CD14-positive monocyte (primary cell): ENCODE measurements at regions not wholly inside any gene's neighbourhood (a gene's known extent, or its start where the extent isn't known, plus 50 kb on each side); places are given as distances from the start of the nearest gene placed in this dataset.

Experiments used
- DNase-seq, 3 donors: peaks; one replicate each; pipeline ENCODE4 v3.0.0-alpha.2; 2011 to 2022
- H2AFZ ChIP-seq: 2 replicates; pipeline ENCODE4 v1.6.0; 2012; ENCODE audit warnings: mild to moderate bottlenecking, low read depth, low read length, inconsistent platforms; ENCODE audit not compliant: insufficient read depth, poor library complexity, severe bottlenecking
- H3K27ac ChIP-seq, 2 donors: 1 replicate in 1 of 2; 2 replicates in 1 of 2; pipeline ENCODE4 v1.5.1; 2012 to 2013; ENCODE audit warnings: low read length in 2 of 2, control low read depth in 1 of 2, inconsistent platforms in 1 of 2, low read depth in 1 of 2, mild to moderate bottlenecking in 1 of 2
- H3K27me3 ChIP-seq, 2 donors: one replicate each; pipeline versions ENCODE4 v1.6.0 to v1.6.1; 2011 to 2013; ENCODE audit warnings: low read length in 2 of 2; ENCODE audit not compliant: control insufficient read depth in 2 of 2, insufficient read depth in 2 of 2
- H3K36me3 ChIP-seq, 2 donors: replicated peaks in 1 of 2; 1 replicate in 1 of 2; 2 replicates in 1 of 2; pipeline versions ENCODE4 v1.5.1 to v1.6.1; 2012 to 2013; ENCODE audit warnings: low read length in 2 of 2, control low read depth in 1 of 2, inconsistent platforms in 1 of 2, mild to moderate bottlenecking in 1 of 2; ENCODE audit not compliant: insufficient read depth in 2 of 2, control insufficient read depth in 1 of 2
- H3K4me1 ChIP-seq, 2 donors: 1 replicate in 1 of 2; 2 replicates in 1 of 2; pipeline versions ENCODE4 v1.5.1 to v1.6.1; 2012 to 2013; ENCODE audit warnings: low read length in 2 of 2, control low read depth in 1 of 2, inconsistent platforms in 1 of 2, mild to moderate bottlenecking in 1 of 2, moderate library complexity in 1 of 2; ENCODE audit not compliant: insufficient read depth in 2 of 2, control insufficient read depth in 1 of 2
- H3K4me2 ChIP-seq: replicated peaks from 2 replicates; pipeline ENCODE3; 2012; ENCODE audit warnings: low read length, moderate library complexity, mild to moderate bottlenecking; ENCODE audit not compliant: poor library complexity, severe bottlenecking; ENCODE audit errors: extremely low read depth
- H3K4me3 ChIP-seq, 3 experiments: fragments of 200-600 bp in 1 of 3; sonication (generic) in 1 of 3; replicated peaks in 1 of 3; 1 replicate in 2 of 3; 2 replicates in 1 of 3; pipeline ENCODE4 v1.5.1; 2011 to 2013; ENCODE audit warnings: low read length in 3 of 3, mild to moderate bottlenecking in 3 of 3, control low read depth in 2 of 3, low read depth in 2 of 3, inconsistent platforms in 1 of 3, moderate library complexity in 1 of 3
- H3K79me2 ChIP-seq: 2 replicates; pipeline ENCODE4 v1.6.0; 2012; ENCODE audit warnings: mild to moderate bottlenecking, control low read depth, inconsistent platforms, low read length, moderate library complexity; ENCODE audit not compliant: insufficient read depth
- H3K9ac ChIP-seq: 2 replicates; pipeline ENCODE4 v1.6.0; 2017; ENCODE audit warnings: low read length, mild to moderate bottlenecking; ENCODE audit not compliant: insufficient read depth, poor library complexity, severe bottlenecking
- H3K9me3 ChIP-seq, 2 donors: replicated peaks in 1 of 2; 1 replicate in 1 of 2; 2 replicates in 1 of 2; pipeline versions ENCODE4 v1.5.1 to v1.6.1; 2012 to 2013; ENCODE audit warnings: low read length in 2 of 2, control low read depth in 1 of 2; ENCODE audit not compliant: control insufficient read depth in 1 of 2, insufficient read depth in 1 of 2
- H4K20me1 ChIP-seq: 2 replicates; pipeline ENCODE4 v1.6.0; 2012; ENCODE audit warnings: mild to moderate bottlenecking, low read length, control low read depth, moderate library complexity; ENCODE audit not compliant: insufficient read depth
- H3K27ac Mint-ChIP-seq, 7 donors: one replicate each; pipeline ENCODE4 v1.8.0; 2020; ENCODE audit warnings: mild to moderate bottlenecking in 7 of 7, mixed read lengths in 7 of 7, moderate library complexity in 6 of 7, inconsistent platforms in 2 of 7
- H3K27me3 Mint-ChIP-seq, 3 donors: one replicate each; pipeline ENCODE4 v1.8.0; 2021 to 2022; ENCODE audit warnings: low read depth in 3 of 3, mild to moderate bottlenecking in 3 of 3, mixed read lengths in 3 of 3, moderate library complexity in 3 of 3, inconsistent platforms in 1 of 3
- H3K36me3 Mint-ChIP-seq, 2 donors: one replicate each; pipeline ENCODE4 v1.8.0; 2020; ENCODE audit warnings: mixed read lengths in 2 of 2, inconsistent platforms in 1 of 2, mild to moderate bottlenecking in 1 of 2
- H3K4me1 Mint-ChIP-seq: one replicate; pipeline ENCODE4 v1.8.0; 2020; ENCODE audit warnings: mild to moderate bottlenecking, mixed read lengths
- H3K4me3 Mint-ChIP-seq, 2 donors: one replicate each; pipeline ENCODE4 v1.8.0; 2020; ENCODE audit warnings: mild to moderate bottlenecking in 2 of 2, mixed read lengths in 2 of 2, moderate library complexity in 1 of 2
- H3K9me3 Mint-ChIP-seq, 7 donors: one replicate each; pipeline ENCODE4 v1.8.0; 2020 to 2022; ENCODE audit warnings: mixed read lengths in 7 of 7, mild to moderate bottlenecking in 6 of 7, moderate library complexity in 6 of 7, inconsistent platforms in 2 of 7
- WGBS: methylation state at CpG from one replicate; pipeline ENCODE4 v1.1.5; 2013; ENCODE audit warnings: missing lambda C conversion rate; ENCODE audit not compliant: insufficient coverage; 5-methylcytosine and 5-hydroxymethylcytosine counted together
- intact Hi-C, 2 donors: fragments of 100-400 bp; cut with micrococcal nuclease; formaldehyde crosslinking; loops; one replicate each; pipeline versions ENCODE4 v1.15.0 to v1.15.1; 2023
- TF ChIP-seq, protein P1 (sequence below): fragments of 200-600 bp; IDR thresholded peaks from one replicate; pipeline ENCODE4 v1.8.0; 2022; ENCODE audit warnings: antibody characterized with exemption, mild to moderate bottlenecking

DNA sequence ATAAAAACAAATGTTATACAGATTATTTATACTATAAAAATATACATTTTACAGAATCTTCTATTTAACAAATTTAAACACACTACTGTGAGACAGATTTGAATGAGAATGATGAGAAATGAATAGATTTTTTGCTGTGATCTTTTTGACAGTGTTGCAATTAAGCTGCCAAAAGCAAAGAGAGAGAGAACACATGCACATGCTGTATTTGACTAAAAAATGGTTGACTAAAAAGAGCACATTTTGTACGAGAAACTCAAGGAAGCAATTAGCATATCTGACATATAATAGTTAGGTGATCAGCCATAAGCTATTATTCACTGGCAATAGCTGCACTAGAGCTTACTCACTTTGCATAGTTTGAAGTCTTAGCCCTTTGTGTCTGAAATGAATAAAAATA is 115.8 kb downstream of the SYT10 start:
- H3K27ac ChIP-seq = no peak overlapping the region
- Mint-ChIP-seq H3K4me1 (no peaks in the 10 kb centered on the region), H3K27ac (no peak overlapping the region), H3K36me3 (no peaks in the 10 kb centered on the region), H3K4me3 (no peak overlapping the region), H3K9me3 (peaks cover 0 to 2% (median 0%) of the 10 kb centered on the region in 7 donors), H3K27me3 (no peaks in the 10 kb centered on the region)
- H3K36me3 ChIP-seq = no peaks in the 10 kb centered on the region
- no peak overlapping the region for H3K9ac ChIP-seq
- no peaks in the 10 kb centered on the region for H3K27me3 ChIP-seq
- no peak overlapping the region for H3K4me3 ChIP-seq
- H3K9me3 ChIP-seq = no peaks in the 10 kb centered on the region
- no peak overlapping the region for H2AFZ ChIP-seq
- TF ChIP-seq, protein P1, sequence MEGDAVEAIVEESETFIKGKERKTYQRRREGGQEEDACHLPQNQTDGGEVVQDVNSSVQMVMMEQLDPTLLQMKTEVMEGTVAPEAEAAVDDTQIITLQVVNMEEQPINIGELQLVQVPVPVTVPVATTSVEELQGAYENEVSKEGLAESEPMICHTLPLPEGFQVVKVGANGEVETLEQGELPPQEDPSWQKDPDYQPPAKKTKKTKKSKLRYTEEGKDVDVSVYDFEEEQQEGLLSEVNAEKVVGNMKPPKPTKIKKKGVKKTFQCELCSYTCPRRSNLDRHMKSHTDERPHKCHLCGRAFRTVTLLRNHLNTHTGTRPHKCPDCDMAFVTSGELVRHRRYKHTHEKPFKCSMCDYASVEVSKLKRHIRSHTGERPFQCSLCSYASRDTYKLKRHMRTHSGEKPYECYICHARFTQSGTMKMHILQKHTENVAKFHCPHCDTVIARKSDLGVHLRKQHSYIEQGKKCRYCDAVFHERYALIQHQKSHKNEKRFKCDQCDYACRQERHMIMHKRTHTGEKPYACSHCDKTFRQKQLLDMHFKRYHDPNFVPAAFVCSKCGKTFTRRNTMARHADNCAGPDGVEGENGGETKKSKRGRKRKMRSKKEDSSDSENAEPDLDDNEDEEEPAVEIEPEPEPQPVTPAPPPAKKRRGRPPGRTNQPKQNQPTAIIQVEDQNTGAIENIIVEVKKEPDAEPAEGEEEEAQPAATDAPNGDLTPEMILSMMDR = no peak
- H3K79me2 ChIP-seq = no peaks in the 10 kb centered on the region
- H3K4me1 ChIP-seq = no peaks in the 10 kb centered on the region
- DNase-seq = no peak
- intact Hi-C loops = no loop called here
- WGBS = no CpG with 5 or more reads among the region's 1 CpG
- H4K20me1 ChIP-seq = no peaks in the 10 kb centered on the region
- H3K4me2 ChIP-seq = no peak overlapping the region

DNA sequence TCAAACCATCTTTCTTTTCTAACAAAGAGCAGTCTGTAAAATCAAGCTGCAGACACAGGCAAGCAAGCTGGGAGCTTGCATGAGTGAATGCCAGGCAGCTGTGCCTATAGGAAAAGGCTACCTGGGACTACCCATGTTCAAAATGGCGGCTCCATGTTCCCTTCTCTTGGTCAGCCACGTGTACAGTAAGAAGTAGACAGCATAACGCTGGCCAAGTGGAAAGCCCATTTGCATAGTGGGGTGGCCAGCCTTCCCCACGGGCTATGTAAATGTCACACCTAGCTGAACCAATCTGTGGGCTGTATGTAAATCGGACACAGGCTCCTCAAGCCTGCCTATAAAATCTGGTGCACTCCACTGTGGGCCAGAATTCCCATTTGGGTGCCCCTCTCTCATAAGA is 117.1 kb downstream of the SYT10 start:
- Histone ChIP-seq H3K79me2 (no peaks in the 10 kb centered on the region), H3K27me3 (no peaks in the 10 kb centered on the region), H4K20me1 (no peaks in the 10 kb centered on the region), H3K9me3 (no peaks in the 10 kb centered on the region), H3K4me3 (no peak overlapping the region), H3K4me2 (no peak overlapping the region), H3K36me3 (no peaks in the 10 kb centered on the region), H3K27ac (no peak overlapping the region), H3K9ac (no peak overlapping the region), H3K4me1 (no peaks in the 10 kb centered on the region), H2AFZ (no peak overlapping the region)
- intact Hi-C loops = no loop called here
- TF ChIP-seq, protein P1 = no peak
- 66% methylated on average over 3 of the region's 5 CpGs for WGBS
- no peak overlapping the region for H3K4me3 Mint-ChIP-seq
- no peaks in the 10 kb centered on the region for H3K36me3 Mint-ChIP-seq
- H3K4me1 Mint-ChIP-seq = no peaks in the 10 kb centered on the region
- no peak overlapping the region for H3K27ac Mint-ChIP-seq
- H3K27me3 Mint-ChIP-seq = no peaks in the 10 kb centered on the region
- no peak for DNase-seq
- peaks cover 0 to 2% (median 0%) of the 10 kb centered on the region in 7 donors for H3K9me3 Mint-ChIP-seq
